HCT116 (cell line): ENCODE measurements at regions not wholly inside any gene's neighbourhood (a gene's known extent, or its start where the extent isn't known, plus 50 kb on each side); places are given as distances from the start of the nearest gene placed in this dataset.

Source experiments
- ELF1 ChIP-seq: IDR thresholded peaks from 2 replicates; pipeline ENCODE4 v1.6.1; 2012; ENCODE audit warnings: low read depth, borderline replicate concordance
- POLR2A ChIP-seq: IDR thresholded peaks from 2 replicates; pipeline ENCODE4 v1.7.0; 2011; ENCODE audit warnings: borderline replicate concordance; ENCODE audit not compliant: insufficient read depth, insufficient read length; ENCODE audit errors: extremely low read depth
- TF ChIP-seq, protein P1 (sequence below), 3 experiments: fragments of 200-600 bp in 1 of 3; sonication (generic) in 1 of 3; IDR thresholded peaks in 2 of 3; conservative IDR thresholded peaks in 1 of 3; 2 replicates each; pipeline ENCODE4 v1.5.1; 2012 to 2017; ENCODE audit warnings: low read depth in 2 of 3, low read length in 2 of 3, antibody characterized with exemption in 1 of 3, borderline replicate concordance in 1 of 3, control low read depth in 1 of 3, mild to moderate bottlenecking in 1 of 3, mixed read lengths in 1 of 3, mixed run types in 1 of 3, moderate library complexity in 1 of 3; ENCODE audit not compliant: insufficient read depth in 1 of 3
- TF ChIP-seq, protein P2 (sequence below): IDR thresholded peaks from 2 replicates; pipeline ENCODE4 v1.6.1; 2012

DNA sequence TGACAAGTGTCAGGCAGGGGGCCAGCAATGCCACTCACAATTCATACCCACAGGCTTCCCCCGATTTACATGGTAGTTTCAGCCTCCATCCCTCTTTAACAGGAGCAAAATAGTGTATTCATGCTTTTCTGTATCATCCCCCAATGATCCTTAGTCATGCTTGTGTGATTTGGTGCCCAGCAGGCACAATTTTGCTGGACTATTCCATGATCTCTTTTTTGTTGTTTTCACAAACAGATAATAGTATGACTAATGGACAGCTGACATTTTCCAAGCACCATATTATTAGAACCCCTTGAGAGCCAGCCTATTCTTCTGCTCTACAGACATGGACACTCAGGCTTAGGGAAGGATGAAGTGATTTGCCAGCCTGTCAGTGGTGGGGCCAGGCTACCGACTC, 128.2 kb upstream of the RIPOR2 start:
- TF ChIP-seq POLR2A (no peak), ELF1 (no peak)
- TF ChIP-seq, protein P1, sequence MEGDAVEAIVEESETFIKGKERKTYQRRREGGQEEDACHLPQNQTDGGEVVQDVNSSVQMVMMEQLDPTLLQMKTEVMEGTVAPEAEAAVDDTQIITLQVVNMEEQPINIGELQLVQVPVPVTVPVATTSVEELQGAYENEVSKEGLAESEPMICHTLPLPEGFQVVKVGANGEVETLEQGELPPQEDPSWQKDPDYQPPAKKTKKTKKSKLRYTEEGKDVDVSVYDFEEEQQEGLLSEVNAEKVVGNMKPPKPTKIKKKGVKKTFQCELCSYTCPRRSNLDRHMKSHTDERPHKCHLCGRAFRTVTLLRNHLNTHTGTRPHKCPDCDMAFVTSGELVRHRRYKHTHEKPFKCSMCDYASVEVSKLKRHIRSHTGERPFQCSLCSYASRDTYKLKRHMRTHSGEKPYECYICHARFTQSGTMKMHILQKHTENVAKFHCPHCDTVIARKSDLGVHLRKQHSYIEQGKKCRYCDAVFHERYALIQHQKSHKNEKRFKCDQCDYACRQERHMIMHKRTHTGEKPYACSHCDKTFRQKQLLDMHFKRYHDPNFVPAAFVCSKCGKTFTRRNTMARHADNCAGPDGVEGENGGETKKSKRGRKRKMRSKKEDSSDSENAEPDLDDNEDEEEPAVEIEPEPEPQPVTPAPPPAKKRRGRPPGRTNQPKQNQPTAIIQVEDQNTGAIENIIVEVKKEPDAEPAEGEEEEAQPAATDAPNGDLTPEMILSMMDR (IDR thresholded peaks at IDR 0.05 in 2 of 3, conservative IDR thresholded peaks at IDR 0.05 in 1 of 3; ENCODE audit: borderline replicate concordance in 1 of 3, insufficient read depth in 1 of 3, low read depth in 2 of 3, low read length in 2 of 3): no peak
- TF ChIP-seq, protein P2, sequence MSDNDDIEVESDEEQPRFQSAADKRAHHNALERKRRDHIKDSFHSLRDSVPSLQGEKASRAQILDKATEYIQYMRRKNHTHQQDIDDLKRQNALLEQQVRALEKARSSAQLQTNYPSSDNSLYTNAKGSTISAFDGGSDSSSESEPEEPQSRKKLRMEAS: no peak
